ENCODE measurements at regions not wholly inside any gene's neighbourhood (a gene's known extent, or its start where the extent isn't known, plus 50 kb on each side); places are given as distances from the start of the nearest gene placed in this dataset.

DNA sequence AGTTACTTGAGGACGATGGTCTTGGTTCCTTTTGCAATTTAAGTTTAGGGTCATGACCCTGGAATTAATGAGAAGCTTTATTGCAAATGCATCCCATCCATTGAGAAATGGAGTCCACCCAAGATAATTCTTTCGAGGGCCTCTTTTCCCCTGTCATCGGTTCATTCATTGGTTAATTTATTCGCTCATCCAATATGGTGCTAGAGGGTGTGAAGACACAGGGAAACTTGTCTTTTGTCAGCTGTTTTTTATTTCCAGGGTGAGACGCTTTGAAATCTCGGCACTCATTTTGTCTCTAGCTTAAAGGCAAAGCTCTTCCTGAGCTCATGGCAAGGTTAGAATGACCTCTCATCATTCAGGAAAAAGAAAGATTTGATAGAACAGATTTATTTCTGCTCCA lies 464.2 kb upstream of the EEF2KMT start:
- H3K4me3 ChIP-seq (ENCODE audit: low read depth, low read length), result no peak overlapping the region
- TF ChIP-seq, protein P1, sequence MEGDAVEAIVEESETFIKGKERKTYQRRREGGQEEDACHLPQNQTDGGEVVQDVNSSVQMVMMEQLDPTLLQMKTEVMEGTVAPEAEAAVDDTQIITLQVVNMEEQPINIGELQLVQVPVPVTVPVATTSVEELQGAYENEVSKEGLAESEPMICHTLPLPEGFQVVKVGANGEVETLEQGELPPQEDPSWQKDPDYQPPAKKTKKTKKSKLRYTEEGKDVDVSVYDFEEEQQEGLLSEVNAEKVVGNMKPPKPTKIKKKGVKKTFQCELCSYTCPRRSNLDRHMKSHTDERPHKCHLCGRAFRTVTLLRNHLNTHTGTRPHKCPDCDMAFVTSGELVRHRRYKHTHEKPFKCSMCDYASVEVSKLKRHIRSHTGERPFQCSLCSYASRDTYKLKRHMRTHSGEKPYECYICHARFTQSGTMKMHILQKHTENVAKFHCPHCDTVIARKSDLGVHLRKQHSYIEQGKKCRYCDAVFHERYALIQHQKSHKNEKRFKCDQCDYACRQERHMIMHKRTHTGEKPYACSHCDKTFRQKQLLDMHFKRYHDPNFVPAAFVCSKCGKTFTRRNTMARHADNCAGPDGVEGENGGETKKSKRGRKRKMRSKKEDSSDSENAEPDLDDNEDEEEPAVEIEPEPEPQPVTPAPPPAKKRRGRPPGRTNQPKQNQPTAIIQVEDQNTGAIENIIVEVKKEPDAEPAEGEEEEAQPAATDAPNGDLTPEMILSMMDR (conservative IDR thresholded peaks at IDR 0.05; ENCODE audit: low read depth, low read length), result no peak
- DNase-seq (ENCODE audit: low read depth), result no peak

DNA sequence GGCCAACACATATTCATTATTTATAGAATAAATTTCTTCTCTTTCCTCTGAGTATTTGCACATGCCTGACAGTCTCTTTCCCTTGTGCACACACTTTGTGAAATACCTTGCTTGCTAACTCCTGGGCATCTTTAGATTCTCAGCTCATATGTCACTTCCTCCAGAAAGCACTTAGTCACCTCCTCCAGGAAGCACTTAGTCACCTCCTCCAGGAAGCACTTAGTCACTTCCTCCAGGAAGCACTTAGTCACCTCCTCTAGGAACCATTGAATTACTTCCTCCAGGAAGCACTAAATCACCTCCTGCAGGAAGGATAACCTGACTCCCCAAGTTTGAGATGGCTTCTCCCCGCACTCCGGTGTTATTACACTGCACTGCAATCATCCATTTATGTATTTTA lies 462.5 kb upstream of the EEF2KMT start:
- no peak for DNase-seq (ENCODE audit: low read depth)
- no peak overlapping the region for H3K4me3 ChIP-seq (ENCODE audit: low read depth, low read length)
- TF ChIP-seq, protein P1 (conservative IDR thresholded peaks at IDR 0.05; ENCODE audit: low read depth, low read length), result no peak

DNA sequence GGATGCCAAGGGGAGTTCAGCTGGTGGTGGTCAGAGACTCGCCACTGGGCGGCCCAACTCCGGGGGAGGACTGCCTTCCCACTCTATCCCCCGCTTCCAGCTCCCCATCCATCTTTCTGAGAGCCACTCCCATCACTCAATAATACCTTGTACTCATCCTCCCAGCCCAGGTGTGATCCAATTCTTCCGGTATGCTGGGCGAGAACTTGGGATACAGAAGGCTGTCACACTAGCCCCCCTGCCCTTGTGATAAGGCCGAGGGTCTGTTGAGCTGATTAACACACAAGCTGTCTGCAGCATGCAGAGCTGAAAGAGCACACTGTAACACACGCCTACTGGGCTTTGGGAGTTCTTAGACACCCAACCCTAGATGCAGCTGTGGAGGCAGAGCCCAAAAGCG lies 460.4 kb upstream of the EEF2KMT start:
- no peak for DNase-seq (ENCODE audit: low read depth)
- H3K4me3 ChIP-seq (ENCODE audit: low read depth, low read length), result no peak overlapping the region
- TF ChIP-seq, protein P1 (conservative IDR thresholded peaks at IDR 0.05; ENCODE audit: low read depth, low read length), result no peak

DNA sequence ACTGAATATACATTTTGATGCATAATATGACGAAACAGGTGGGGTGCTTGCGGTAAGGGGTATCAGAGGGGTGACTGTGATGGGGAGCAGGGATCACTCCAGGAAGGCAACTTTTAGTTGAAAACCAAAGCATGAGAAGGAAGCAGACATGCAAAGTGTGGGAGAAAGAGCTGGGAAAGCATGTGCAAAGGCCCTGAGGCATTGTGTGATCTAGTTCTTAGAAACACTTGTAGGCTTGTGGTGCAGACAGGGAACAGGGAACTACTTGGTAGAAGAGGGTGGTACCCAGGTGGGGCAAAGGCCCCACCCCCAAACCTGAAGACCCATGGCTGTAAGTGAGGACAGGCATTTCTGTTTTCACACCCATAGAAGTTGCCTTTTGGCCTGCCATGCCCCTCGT lies 459.9 kb upstream of the EEF2KMT start:
- DNase-seq (ENCODE audit: low read depth), result no peak
- TF ChIP-seq, protein P1 (conservative IDR thresholded peaks at IDR 0.05; ENCODE audit: low read depth, low read length), result no peak
- H3K4me3 ChIP-seq (ENCODE audit: low read depth, low read length), result no peak overlapping the region

DNA sequence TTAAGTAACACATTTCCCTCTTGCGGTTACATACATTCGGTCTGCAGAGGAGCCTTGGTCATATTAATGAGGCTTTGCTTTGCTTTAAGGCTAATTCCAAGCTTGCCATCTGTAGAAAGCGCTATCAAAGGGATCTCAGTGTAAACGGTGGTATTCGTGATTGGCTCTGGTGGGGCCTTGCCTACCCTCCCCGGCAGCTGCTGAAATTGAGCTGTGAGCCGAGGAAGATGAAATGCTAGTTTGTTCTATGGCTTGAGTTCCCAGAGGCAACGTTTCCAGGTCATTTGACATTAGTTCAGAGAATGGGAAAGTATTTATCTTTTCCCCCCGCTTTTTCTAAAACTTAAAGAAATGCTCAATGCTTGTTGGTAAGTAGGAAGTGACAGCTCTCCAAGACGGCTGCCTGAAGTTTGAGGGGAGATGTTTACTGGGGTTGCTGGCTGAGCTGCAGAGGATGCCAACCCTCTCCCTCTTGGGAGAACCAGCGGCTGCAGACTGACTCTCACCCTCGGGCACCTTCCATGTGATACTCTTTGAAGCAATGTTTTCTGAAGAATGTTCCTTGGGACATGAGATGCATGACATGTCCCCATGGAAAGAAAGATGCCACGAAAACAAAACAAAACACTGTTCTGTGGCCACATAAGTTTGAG lies 458.7 kb upstream of the EEF2KMT start:
- no peak for DNase-seq (ENCODE audit: low read depth)
- no peak overlapping the region for H3K4me3 ChIP-seq (ENCODE audit: low read depth, low read length)
- TF ChIP-seq, protein P1 (conservative IDR thresholded peaks at IDR 0.05; ENCODE audit: low read depth, low read length), result no peak

DNA sequence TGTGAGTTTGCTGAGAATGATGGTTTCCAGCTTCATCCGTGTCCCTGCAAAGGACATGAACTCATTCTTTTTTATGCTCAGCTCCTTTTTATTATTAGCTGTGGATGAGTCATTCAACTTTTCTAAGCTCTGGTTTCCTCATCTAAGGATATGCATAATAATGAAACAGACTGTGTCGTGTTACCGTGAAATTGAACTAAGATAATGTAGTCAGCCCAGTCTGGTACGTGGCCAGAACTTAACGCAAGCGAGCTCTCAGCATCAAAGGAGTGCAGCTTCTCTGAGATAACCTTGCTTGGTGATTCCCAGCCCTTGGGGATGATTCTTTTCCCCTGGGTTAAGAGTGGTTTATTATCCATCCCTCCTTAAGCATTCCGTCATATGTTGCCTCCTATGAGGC lies 454.3 kb upstream of the EEF2KMT start:
- H3K4me3 ChIP-seq (ENCODE audit: low read depth, low read length), result no peak overlapping the region
- no peak for DNase-seq (ENCODE audit: low read depth)
- TF ChIP-seq, protein P1 (conservative IDR thresholded peaks at IDR 0.05; ENCODE audit: low read depth, low read length), result no peak

DNA sequence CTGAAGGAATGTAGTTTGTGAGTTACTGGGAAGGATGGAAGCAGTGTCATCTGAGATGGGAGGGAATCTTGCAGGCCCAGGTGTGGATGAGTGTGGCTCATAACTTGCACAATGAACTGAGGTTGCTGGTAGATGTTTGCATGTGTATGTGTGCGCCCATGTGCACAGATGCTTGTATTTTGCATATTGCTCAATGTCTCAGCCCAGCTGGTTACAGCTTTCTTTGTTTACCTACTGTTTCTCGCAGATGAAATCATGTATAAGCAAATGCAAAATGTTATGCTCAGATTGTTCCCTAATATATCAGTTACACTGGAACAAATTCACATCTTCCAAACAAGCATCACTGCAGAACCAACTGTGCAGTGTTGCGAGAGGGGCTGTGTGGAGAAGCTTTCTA lies 452.2 kb upstream of the EEF2KMT start:
- H3K4me3 ChIP-seq (ENCODE audit: low read depth, low read length), result no peak overlapping the region
- TF ChIP-seq, protein P1 (conservative IDR thresholded peaks at IDR 0.05; ENCODE audit: low read depth, low read length), result no peak
- no peak for DNase-seq (ENCODE audit: low read depth)
